Left ventricle myocardium inferior (tissue), 1 donor: ENCODE measurements at regions not wholly inside any gene's neighbourhood (a gene's known extent, or its start where the extent isn't known, plus 50 kb on each side); places are given as distances from the start of the nearest gene placed in this dataset.

ENCODE experiments used
- DNase-seq: peaks from one replicate; pipeline ENCODE4 v3.0.0-alpha.2; 2020
- H3K27ac ChIP-seq: fragments of 200-600 bp; replicated peaks from 2 replicates; pipeline ENCODE4 v1.8.0; 2021
- H3K27me3 ChIP-seq: fragments of 200-600 bp; 2 replicates; pipeline ENCODE4 v1.8.0; 2021; ENCODE audit warnings: low read depth
- H3K36me3 ChIP-seq: fragments of 200-600 bp; 2 replicates; pipeline ENCODE4 v1.8.0; 2021
- H3K4me1 ChIP-seq: fragments of 200-600 bp; 2 replicates; pipeline ENCODE4 v1.8.0; 2021
- H3K4me3 ChIP-seq: fragments of 200-600 bp; 2 replicates; pipeline ENCODE4 v1.8.0; 2021; ENCODE audit warnings: mild to moderate bottlenecking, moderate library complexity
- H3K9me3 ChIP-seq: fragments of 200-600 bp; replicated peaks from 2 replicates; pipeline ENCODE4 v1.8.0; 2021
- CTCF ChIP-seq: fragments of 200-600 bp; IDR thresholded peaks from 2 replicates; pipeline ENCODE4 v1.8.0; 2021; ENCODE audit warnings: antibody characterized with exemption, mild to moderate bottlenecking, borderline replicate concordance
- intact Hi-C: fragments of 100-400 bp; cut with micrococcal nuclease; formaldehyde crosslinking; loops from one replicate; pipeline ENCODE4 v1.11.0; 2022
- donor health status: DM: no; HTN: yes; CAD: no; lungs with severe emphysema.

DNA sequence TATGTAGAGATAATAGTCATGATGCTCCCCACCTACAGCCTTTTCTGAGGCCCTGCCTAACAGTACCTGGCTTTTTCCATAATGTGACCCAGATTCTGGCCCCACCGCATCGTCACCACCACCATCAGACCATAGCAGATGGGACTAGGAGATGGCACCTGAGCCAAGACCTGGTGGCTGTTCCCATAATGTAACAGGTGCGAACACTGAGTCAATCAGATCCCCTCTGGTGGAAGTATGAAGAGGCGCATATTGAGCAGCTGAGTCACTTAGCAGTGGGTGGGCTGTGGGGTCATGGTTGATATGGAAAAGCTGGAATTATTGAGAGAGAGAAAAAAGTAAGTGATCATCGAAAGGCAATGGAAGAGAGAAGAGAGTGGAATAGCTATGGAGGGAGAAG, 578.0 kb upstream of the CADM1 start:
- H3K4me3 ChIP-seq, result no peak overlapping the region
- H3K27me3 ChIP-seq, result peaks cover 95% of the 10 kb centered on the region
- intact Hi-C loops, result no loop called here
- no peak for TF ChIP-seq CTCF
- no peak overlapping the region for H3K27ac ChIP-seq
- H3K4me1 ChIP-seq, result no peaks in the 10 kb centered on the region
- H3K36me3 ChIP-seq, result no peaks in the 10 kb centered on the region
- DNase-seq, result no peak
- H3K9me3 ChIP-seq, result no peaks in the 10 kb centered on the region

DNA sequence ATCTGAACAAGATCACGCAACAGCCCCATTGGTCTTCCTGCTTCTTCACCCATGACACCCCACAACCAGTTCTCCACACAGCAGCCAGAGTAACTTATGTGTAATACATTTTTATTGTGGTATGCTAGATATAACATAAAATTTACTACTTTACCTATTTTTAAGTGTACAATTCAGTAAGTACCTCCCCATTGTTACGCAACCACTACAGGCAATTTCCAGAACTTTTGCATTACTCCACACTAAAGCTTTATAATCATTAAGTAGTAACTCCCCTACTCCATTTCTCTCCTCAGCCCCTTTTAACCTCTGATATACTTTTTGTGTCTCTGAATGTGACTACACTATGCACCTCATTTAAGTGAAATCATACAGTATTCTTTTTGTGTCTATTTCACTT, 575.4 kb upstream of the CADM1 start:
- Histone ChIP-seq H3K4me1 (peaks cover 2% of the 10 kb centered on the region), H3K36me3 (no peaks in the 10 kb centered on the region), H3K4me3 (no peak overlapping the region), H3K27me3 (peaks cover 95% of the 10 kb centered on the region), H3K27ac (no peak overlapping the region), H3K9me3 (no peaks in the 10 kb centered on the region)
- intact Hi-C loops, result no loop called here
- no peak for TF ChIP-seq CTCF
- DNase-seq, result no peak

GRCh38 chr11:116078101-116078591, 573.9 kb upstream of the CADM1 start:
- H3K27ac ChIP-seq, result no peak overlapping the region
- TF ChIP-seq CTCF, result peak; percentile 19
- peaks cover 8% of the 10 kb centered on the region for H3K4me1 ChIP-seq
- H3K9me3 ChIP-seq, result no peaks in the 10 kb centered on the region
- intact Hi-C loops, result no loop called here
- no peak overlapping the region for H3K4me3 ChIP-seq
- no peak for DNase-seq
- no peaks in the 10 kb centered on the region for H3K36me3 ChIP-seq
- H3K27me3 ChIP-seq, result peaks cover 94% of the 10 kb centered on the region

DNA sequence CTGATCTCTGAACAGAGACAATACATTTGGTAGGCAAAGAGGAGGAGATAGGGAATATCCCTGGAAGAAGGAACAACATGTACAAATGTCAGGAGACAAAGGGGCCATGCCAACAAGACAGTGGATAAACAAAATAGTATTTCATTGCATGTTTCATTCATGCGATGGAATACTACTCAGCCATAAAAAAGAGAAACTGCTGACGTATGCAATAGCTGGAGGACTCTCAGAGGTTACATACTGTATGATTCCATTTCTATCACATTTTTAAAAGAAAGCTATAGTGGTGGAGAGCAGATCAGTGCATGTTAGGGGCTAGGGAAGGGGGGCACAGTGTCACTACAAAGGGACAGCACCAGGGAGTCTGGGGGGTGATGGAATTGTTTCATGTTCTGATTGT, 572.9 kb upstream of the CADM1 start:
- no peak overlapping the region for H3K27ac ChIP-seq
- intact Hi-C loops, result no loop called here
- TF ChIP-seq CTCF, result no peak

GRCh38 chr11:116073854-116074837, 569.9 kb upstream of the CADM1 start:
- peak; percentile 47 for DNase-seq
- H3K36me3 ChIP-seq, result no peaks in the 10 kb centered on the region
- H3K27me3 ChIP-seq, result peaks cover 90% of the 10 kb centered on the region
- intact Hi-C loops, result no loop called here
- TF ChIP-seq CTCF, result no peak
- H3K9me3 ChIP-seq, result no peaks in the 10 kb centered on the region
- H3K4me1 ChIP-seq, result peaks cover 8% of the 10 kb centered on the region
- H3K4me3 ChIP-seq, result no peak overlapping the region
- no peak overlapping the region for H3K27ac ChIP-seq

More for the DNA sequence above, 572.9 kb upstream of the CADM1 start:
- H3K36me3 ChIP-seq, result no peaks in the 10 kb centered on the region
- H3K9me3 ChIP-seq, result no peaks in the 10 kb centered on the region
- DNase-seq, result no peak
- peaks cover 8% of the 10 kb centered on the region for H3K4me1 ChIP-seq
- peaks cover 94% of the 10 kb centered on the region for H3K27me3 ChIP-seq
- no peak overlapping the region for H3K4me3 ChIP-seq
